Thoracic aorta (tissue), 2 donors: ENCODE measurements at regions not wholly inside any gene's neighbourhood (a gene's known extent, or its start where the extent isn't known, plus 50 kb on each side); places are given as distances from the start of the nearest gene placed in this dataset.
"Not testable (repeated sequence)": the region's sequence is repeated elsewhere in the genome, so short reads cannot be mapped to it uniquely, and the experiment has no call there.

Experiments used
- ATAC-seq: fragments of 150-250 bp; one replicate; pipeline ENCODE4 v1.8.0; 2017; ENCODE audit warnings: low read depth; ENCODE audit not compliant: insufficient number of reproducible peaks, low FRiP score
- DNase-seq: peaks from one replicate; pipeline ENCODE4 v3.0.0-alpha.2; 2020; ENCODE audit warnings: low spot score
- H3K27ac ChIP-seq, 2 donors: fragments of 200-600 bp; sonication (generic); 1 replicate in 1 of 2; 2 replicates in 1 of 2; pipeline ENCODE4 v1.5.1; 2016; ENCODE audit warnings: mild to moderate bottlenecking in 2 of 2, moderate library complexity in 2 of 2
- H3K27me3 ChIP-seq: fragments of 200-600 bp; sonication (generic); replicated peaks from 2 replicates; pipeline ENCODE4 v1.6.0; 2016; ENCODE audit warnings: mild to moderate bottlenecking; ENCODE audit not compliant: insufficient read depth
- H3K36me3 ChIP-seq: fragments of 200-600 bp; sonication (generic); one replicate; pipeline ENCODE4 v1.5.1; 2016
- H3K4me1 ChIP-seq, 2 donors: fragments of 200-600 bp; sonication (generic); 1 replicate in 1 of 2; 2 replicates in 1 of 2; pipeline versions ENCODE4 v1.5.1 to v1.6.0; 2016; ENCODE audit warnings: low read depth in 2 of 2, mild to moderate bottlenecking in 1 of 2; ENCODE audit not compliant: control insufficient read depth in 1 of 2
- H3K4me3 ChIP-seq: fragments of 200-600 bp; sonication (generic); 2 replicates; pipeline ENCODE4 v1.5.1; 2016; ENCODE audit warnings: mild to moderate bottlenecking
- H3K9me3 ChIP-seq: fragments of 200-600 bp; sonication (generic); 2 replicates; pipeline ENCODE4 v1.5.1; 2016
- TF ChIP-seq, protein P1 (sequence below): fragments of 200-600 bp; sonication (generic); IDR thresholded peaks from one replicate; pipeline ENCODE4 v1.5.1; 2019; ENCODE audit warnings: antibody characterized with exemption

DNA sequence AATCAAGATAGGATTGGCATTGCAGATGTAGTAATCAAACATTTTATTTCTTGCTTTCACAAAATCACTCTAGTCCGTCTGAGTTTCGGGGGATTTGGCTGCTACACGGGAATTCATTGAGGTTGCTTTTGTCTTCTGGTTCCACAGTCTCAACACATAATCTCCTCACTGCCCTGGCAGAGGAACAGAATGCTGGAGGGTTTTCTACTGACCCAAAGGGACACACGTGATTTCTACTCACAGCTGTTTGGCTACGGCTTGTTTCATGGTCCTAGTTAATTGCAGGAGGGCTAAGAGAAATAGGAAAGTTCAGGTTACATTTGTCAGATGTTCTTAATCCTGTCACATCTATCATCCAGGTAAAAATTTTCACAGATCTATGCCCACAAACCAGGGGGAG, 1811.6 kb downstream of the ARAP2 start:
- no peaks in the 10 kb centered on the region for H3K36me3 ChIP-seq
- H3K4me1 ChIP-seq = no peaks in the 10 kb centered on the region
- H3K9me3 ChIP-seq = no peaks in the 10 kb centered on the region
- TF ChIP-seq, protein P1, sequence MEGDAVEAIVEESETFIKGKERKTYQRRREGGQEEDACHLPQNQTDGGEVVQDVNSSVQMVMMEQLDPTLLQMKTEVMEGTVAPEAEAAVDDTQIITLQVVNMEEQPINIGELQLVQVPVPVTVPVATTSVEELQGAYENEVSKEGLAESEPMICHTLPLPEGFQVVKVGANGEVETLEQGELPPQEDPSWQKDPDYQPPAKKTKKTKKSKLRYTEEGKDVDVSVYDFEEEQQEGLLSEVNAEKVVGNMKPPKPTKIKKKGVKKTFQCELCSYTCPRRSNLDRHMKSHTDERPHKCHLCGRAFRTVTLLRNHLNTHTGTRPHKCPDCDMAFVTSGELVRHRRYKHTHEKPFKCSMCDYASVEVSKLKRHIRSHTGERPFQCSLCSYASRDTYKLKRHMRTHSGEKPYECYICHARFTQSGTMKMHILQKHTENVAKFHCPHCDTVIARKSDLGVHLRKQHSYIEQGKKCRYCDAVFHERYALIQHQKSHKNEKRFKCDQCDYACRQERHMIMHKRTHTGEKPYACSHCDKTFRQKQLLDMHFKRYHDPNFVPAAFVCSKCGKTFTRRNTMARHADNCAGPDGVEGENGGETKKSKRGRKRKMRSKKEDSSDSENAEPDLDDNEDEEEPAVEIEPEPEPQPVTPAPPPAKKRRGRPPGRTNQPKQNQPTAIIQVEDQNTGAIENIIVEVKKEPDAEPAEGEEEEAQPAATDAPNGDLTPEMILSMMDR = no peak
- H3K4me3 ChIP-seq = no peak overlapping the region
- no peaks in the 10 kb centered on the region for H3K27me3 ChIP-seq
- DNase-seq (no peak), ATAC-seq (no peak)
- no peak overlapping the region for H3K27ac ChIP-seq

DNA sequence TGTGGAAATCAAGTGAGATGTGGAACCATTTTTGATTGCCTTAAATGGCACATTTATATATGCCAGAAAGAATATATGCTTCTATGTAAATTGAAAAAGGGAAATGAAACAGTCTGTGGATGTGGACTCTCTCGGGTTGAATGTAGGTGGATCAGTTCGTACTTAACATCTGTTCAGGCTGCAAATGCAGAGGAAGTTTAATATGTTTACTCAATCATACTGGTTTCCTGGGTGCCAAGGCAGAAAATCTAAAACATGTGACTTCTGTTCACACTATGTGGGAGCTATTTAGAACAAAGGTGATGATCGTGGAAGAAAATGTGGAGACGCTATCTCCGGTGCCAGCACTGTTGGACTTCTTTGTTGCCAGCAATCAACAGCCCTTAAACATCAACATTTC, 1809.9 kb downstream of the ARAP2 start:
- not testable (repeated sequence) for H3K27me3 ChIP-seq, H3K27ac ChIP-seq, ATAC-seq, H3K4me3 ChIP-seq, H3K9me3 ChIP-seq, H3K36me3 ChIP-seq, DNase-seq, H3K4me1 ChIP-seq

DNA sequence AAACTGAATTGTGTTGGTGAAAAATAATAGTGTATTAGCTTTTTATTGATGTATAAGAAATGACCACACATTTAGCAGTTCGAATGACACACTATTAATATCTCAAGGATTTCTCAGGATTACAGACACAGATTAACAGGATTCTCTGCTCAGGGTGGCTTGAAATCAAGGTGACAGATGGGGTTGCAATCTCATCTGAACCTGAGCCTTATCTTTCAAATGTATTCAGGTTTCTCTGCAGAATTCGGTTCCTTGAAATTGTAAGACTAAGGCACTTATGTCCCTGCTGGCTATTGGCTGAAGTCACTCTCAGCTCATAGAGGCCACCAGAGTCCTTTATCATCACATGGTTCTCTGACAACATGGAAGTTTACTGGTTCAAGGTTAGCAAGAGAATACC, 1780.1 kb downstream of the ARAP2 start:
- Histone ChIP-seq H3K9me3 (no peaks in the 10 kb centered on the region), H3K27ac (no peak overlapping the region), H3K4me1 (no peaks in the 10 kb centered on the region), H3K36me3 (no peaks in the 10 kb centered on the region), H3K4me3 (no peak overlapping the region), H3K27me3 (no peaks in the 10 kb centered on the region)
- ATAC-seq = no peak
- TF ChIP-seq, protein P1 = no peak
- DNase-seq = no peak

DNA sequence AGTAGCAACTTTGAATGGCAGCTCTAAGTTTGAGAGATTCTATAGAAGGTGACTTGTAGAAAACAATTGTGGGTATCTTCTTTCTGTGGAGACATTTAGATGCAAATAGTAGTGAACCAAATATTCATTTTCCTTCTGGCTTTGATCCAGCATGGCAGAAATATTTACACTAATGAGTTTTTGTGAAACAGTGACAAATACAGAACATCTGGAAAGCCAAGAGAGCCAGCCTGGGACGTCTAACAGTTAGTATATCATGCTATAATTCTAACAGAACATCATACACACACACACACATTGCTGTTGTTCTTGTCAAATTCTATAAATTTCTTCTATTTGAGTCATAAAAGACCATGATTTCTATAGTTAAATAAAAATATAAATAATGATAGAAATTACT, 1777.9 kb downstream of the ARAP2 start:
- no peak for ATAC-seq
- H3K27me3 ChIP-seq = no peaks in the 10 kb centered on the region
- no peaks in the 10 kb centered on the region for H3K9me3 ChIP-seq
- H3K36me3 ChIP-seq = no peaks in the 10 kb centered on the region
- no peak for DNase-seq
- TF ChIP-seq, protein P1 = no peak
- H3K4me3 ChIP-seq = no peak overlapping the region
- H3K27ac ChIP-seq = no peak overlapping the region
- no peaks in the 10 kb centered on the region for H3K4me1 ChIP-seq

DNA sequence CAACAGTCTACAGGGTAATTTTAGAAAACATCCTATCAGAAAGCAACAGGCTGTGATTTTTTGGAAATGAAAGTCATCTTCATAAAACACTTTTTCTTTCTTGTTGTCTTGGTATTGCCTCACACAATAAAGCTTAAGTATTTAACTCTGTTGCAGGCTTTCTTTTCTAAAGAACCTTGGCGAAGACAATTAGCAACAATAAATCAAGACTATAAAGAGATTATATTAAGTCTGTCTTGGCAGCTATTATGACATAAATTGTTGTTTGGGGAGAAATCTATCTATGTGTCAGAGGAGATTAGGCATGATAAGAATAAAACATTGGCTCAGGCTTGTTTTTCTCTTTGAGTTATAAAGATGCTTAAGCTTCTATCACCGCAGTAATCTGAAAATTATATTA, 1774.8 kb downstream of the ARAP2 start:
- ATAC-seq (no peak), DNase-seq (no peak)
- no peaks in the 10 kb centered on the region for H3K9me3 ChIP-seq
- H3K36me3 ChIP-seq = no peaks in the 10 kb centered on the region
- H3K27ac ChIP-seq = no peak overlapping the region
- H3K4me3 ChIP-seq = no peak overlapping the region
- no peaks in the 10 kb centered on the region for H3K4me1 ChIP-seq
- no peaks in the 10 kb centered on the region for H3K27me3 ChIP-seq
- TF ChIP-seq, protein P1 = no peak

DNA sequence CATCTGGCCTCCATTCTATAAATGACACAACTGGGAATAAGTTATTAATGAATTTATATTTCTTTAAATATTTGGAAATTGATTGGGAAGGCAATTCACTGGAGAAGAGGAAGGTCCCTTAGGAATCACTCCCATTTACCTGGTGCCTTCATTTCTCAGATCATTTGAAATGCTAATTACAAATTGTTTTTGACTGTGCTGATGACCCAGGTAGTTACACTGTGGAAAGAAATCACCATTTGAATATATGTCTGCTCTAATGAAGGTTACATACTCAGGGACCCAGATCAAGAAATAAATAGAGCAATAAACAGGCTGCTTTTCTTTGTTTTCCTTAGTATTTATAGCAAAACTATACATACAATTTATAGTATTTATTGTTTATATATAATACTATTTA, 1759.1 kb downstream of the ARAP2 start:
- TF ChIP-seq, protein P1 = no peak
- H3K9me3 ChIP-seq = no peaks in the 10 kb centered on the region
- no peak overlapping the region for H3K4me3 ChIP-seq
- ATAC-seq (no peak), DNase-seq (no peak)
- H3K36me3 ChIP-seq = no peaks in the 10 kb centered on the region
- H3K27ac ChIP-seq = no peak overlapping the region
- H3K27me3 ChIP-seq = no peaks in the 10 kb centered on the region
- H3K4me1 ChIP-seq = no peaks in the 10 kb centered on the region
